HG02938 (cell line): ENCODE measurements at regions not wholly inside any gene's neighbourhood (a gene's known extent, or its start where the extent isn't known, plus 50 kb on each side); places are given as distances from the start of the nearest gene placed in this dataset.
"Not testable (repeated sequence)": the region's sequence is repeated elsewhere in the genome, so short reads cannot be mapped to it uniquely, and the experiment has no call there.

ENCODE experiments used
- ATAC-seq: cut with Tn5 transposase; IDR thresholded peaks from one replicate; pipeline ENCODE4 v1.9.1; 2021; ENCODE audit warnings: mild to moderate bottlenecking, moderate library complexity; ENCODE audit not compliant: unreplicated experiment

DNA sequence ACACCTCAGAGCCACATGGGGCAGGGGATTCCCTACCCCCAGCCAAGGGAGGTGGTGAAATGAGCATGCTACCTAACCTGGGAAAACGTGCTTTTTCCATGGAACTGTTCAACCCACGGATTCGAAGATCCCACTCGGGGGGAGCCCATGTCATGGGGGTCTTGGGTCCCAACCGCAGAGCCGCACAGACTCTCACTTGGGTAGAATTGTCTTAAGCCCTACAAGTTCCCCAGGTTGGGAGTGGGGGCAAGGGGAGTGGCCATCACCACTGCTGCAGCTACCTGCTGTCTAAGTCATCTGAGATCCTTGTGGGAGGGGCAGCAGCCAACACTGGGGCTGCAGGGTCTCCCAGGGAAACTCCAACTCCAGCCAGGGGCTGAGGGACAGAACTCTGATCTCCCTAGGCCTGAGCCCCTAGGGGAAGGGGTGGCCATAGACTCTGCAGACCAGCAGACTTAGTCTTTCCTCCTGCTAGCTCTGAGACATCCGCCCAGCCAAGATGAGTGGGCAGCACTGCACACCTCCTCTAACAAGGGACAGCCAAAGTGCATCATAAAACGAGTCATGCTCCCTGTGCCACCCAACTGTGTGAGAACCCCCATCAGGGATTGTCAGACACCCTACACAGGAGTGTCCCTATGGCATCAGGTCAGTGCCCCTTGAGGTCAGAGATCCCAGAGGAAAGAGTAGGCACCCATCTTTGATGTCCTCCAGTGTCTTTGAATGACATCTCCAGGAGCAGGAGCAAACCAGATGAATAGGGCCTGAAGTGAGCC lies 610.4 kb upstream of the SLITRK6 start:
- no peak for ATAC-seq

GRCh38 chr13:86425170-86425815 lies 626.1 kb upstream of the SLITRK6 start:
- no peak for ATAC-seq

DNA sequence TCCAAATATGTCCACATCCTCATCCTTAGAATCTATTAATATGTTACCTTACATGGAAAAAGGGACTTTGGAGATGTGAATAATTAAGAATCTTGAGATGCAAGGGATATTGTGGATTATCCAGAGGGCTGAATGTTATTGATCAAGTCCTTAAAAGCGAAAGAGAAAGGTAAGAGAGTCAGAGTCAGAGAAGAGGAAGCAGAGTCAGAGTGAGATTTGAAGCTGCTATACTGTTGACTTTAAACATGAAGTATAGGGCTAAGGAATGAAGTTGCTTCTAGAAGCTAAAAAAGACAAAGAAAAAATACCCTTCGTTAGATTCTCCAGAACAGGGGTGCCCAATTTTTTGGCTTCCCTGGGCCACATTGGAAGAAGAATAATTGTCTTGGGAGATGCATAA lies 627.2 kb upstream of the SLITRK6 start:
- ATAC-seq = no peak

GRCh38 chr13:86429756-86430155 lies 630.5 kb upstream of the SLITRK6 start:
- ATAC-seq = no peak

GRCh38 chr13:86438034-86438433 lies 638.8 kb upstream of the SLITRK6 start:
- no peak for ATAC-seq

- ATAC-seq = no peak
Measured at GRCh38 chr13:86445206-86445605, 646.0 kb upstream of the SLITRK6 start.

DNA sequence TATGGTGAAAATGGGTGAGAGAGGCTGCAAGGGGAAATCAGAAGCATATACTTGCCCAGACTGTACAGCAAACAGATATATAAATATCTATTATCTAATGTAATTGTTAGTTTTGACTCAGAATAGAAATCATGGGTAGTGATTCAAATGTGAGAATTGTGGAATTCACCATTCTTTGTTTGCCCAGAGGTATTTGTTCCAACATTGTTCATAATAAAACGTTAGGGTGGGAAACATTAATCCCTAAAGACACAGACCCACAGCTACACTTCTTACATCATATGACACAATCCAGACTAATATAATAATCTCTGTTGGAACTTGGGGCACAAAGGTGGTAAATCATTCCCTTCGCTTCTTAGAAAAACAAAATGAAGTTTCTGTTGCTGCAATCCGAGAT lies 646.5 kb upstream of the SLITRK6 start:
- no peak for ATAC-seq

DNA sequence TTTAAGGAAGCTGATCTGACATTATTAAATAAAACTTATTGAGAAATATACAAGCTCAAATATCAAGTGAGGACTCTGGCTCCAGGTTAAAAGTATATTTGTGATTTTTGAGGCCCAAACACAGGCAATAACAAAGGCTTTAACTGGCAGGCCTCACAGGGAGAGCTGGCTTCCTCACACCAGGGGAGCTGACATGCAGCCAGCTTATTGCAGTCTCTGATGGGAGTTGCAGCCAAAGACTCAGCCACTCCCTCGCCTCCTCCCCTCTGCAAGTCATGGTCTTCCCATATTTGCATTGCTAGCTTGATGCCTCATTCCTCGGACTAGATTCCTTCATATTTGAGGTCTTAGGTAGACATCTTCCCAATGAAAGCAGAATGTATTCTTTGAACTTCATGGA lies 647.1 kb upstream of the SLITRK6 start:
- no peak for ATAC-seq

- no peak for ATAC-seq
Measured at GRCh38 chr13:86447479-86447878, 648.3 kb upstream of the SLITRK6 start.

DNA sequence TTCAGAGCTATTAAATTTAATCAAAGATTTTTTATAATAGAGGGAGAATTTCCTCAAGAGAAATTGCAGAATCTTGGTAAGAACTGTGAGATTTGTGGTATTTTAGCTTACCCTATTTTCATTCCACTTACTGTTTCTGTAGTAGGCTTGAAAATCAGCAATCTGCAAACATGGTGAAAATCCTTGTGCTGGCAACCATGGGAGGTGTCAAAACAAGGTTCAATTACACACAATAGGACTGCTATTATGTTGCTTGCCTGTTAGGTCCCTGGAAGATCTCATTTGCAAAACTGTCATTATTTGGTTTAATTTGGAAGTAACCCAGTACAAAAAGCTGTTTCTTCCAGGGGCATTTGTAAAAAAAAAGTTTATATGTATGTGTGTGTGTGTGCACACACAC lies 662.8 kb upstream of the SLITRK6 start:
- ATAC-seq = no peak

- no peak for ATAC-seq
Measured at GRCh38 chr13:86464193-86464592, 665.0 kb upstream of the SLITRK6 start.

GRCh38 chr13:86474971-86475370 lies 675.8 kb upstream of the SLITRK6 start:
- no peak for ATAC-seq

DNA sequence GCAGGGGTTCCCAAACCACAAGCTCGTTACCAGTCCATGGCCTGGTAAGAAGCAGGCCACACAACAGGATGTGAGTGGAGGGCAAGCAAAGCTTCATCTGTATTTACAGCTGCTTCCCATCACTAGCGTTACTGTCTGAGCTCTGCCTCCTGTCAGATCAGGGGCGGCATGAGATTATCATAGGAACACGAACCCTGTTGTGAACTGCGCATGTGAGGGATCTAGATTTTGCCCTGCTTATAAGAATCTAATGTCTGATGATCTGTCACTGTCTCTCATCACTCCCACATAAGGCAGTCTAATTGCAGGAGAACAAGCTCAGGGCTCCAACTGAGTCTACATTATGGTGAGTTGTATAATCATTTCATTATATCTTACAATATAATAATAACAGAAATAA lies 677.4 kb upstream of the SLITRK6 start:
- no peak for ATAC-seq

GRCh38 chr13:86486582-86486981 lies 687.4 kb upstream of the SLITRK6 start:
- ATAC-seq = no peak

GRCh38 chr13:86491121-86491520 lies 691.9 kb upstream of the SLITRK6 start:
- ATAC-seq = no peak

GRCh38 chr13:86501931-86502330 lies 702.7 kb upstream of the SLITRK6 start:
- ATAC-seq = not testable (repeated sequence)

- ATAC-seq = no peak
Measured at GRCh38 chr13:86510792-86511191, 711.6 kb upstream of the SLITRK6 start.

GRCh38 chr13:86541461-86541860 lies 742.2 kb upstream of the SLITRK6 start:
- ATAC-seq = no peak

GRCh38 chr13:86554066-86554465 lies 754.8 kb upstream of the SLITRK6 start:
- ATAC-seq = no peak

DNA sequence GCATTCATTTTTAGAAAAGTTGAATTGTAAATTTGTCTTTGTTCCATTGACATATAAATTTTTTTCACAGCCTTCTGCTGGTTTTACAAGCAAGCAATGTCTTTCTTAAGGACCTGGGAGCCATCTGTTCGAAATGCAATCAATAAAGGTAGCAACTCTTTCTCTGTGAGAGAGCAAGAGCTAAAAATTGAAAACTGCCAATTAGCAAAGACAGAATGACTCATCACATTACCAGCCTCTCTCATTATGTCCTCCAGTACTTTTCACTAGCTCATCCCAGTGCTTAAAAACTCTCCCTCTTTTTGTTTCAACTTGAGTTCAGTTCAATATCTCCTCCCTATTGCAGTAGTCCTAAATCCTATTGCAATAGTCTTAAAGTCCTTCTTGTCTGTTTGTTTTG lies 760.7 kb upstream of the SLITRK6 start:
- no peak for ATAC-seq

GRCh38 chr13:86562866-86563265 lies 763.6 kb upstream of the SLITRK6 start:
- no peak for ATAC-seq

DNA sequence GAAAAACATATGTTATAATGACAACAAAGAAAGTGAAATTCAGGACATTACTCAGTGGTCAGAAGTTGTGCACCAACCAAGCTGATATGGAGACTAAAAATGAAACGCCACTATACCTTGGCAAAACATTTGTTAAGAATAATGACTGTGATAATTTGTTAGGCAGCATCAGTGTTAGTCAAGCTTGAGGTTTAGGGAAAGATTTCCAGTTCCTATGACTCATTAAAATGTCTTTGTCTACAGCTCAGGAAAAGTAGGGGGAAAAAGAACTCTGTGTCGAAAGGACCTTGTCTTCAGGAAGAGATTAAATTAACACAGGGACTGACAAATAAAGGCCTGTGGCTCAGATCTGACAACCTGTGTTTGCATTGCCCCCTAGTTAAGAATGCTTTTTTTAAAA lies 764.1 kb upstream of the SLITRK6 start:
- ATAC-seq = no peak

- ATAC-seq = no peak
Measured at GRCh38 chr13:86567119-86567518, 767.9 kb upstream of the SLITRK6 start.
